Neutrophil (primary cell): ENCODE measurements at regions not wholly inside any gene's neighbourhood (a gene's known extent, or its start where the extent isn't known, plus 50 kb on each side); places are given as distances from the start of the nearest gene placed in this dataset.

ENCODE experiments used
- H3K27ac ChIP-seq: fragments of 200-600 bp; sonication (generic); 2 replicates; pipeline ENCODE4 v1.5.1; 2016; ENCODE audit warnings: mild to moderate bottlenecking, moderate library complexity
- H3K27me3 ChIP-seq: fragments of 200-600 bp; sonication (generic); 2 replicates; pipeline ENCODE4 v1.6.0; 2016; ENCODE audit warnings: mild to moderate bottlenecking
- H3K36me3 ChIP-seq: fragments of 200-600 bp; sonication (generic); 2 replicates; pipeline ENCODE4 v1.5.1; 2017
- H3K4me1 ChIP-seq, 2 experiments: fragments of 200-600 bp in 1 of 2; sonication (generic) in 1 of 2; 1 replicate in 1 of 2; 2 replicates in 1 of 2; pipeline versions ENCODE4 v1.5.1 to v1.6.1; 2013 to 2016; ENCODE audit warnings: low read depth in 1 of 2, low read length in 1 of 2, mild to moderate bottlenecking in 1 of 2, moderate library complexity in 1 of 2; ENCODE audit not compliant: control insufficient read depth in 1 of 2, insufficient read depth in 1 of 2
- H3K4me3 ChIP-seq, 2 experiments: fragments of 200-600 bp in 1 of 2; sonication (generic) in 1 of 2; 1 replicate in 1 of 2; 2 replicates in 1 of 2; pipeline ENCODE4 v1.5.1; 2013 to 2016; ENCODE audit warnings: low read depth in 1 of 2, low read length in 1 of 2, mild to moderate bottlenecking in 1 of 2, moderate library complexity in 1 of 2
- H3K9me3 ChIP-seq: fragments of 200-600 bp; sonication (generic); 2 replicates; pipeline ENCODE4 v1.5.1; 2016
- CTCF ChIP-seq: fragments of 200-600 bp; sonication (generic); IDR thresholded peaks from 2 replicates; pipeline ENCODE4 v1.5.1; 2016; ENCODE audit warnings: antibody characterized with exemption

GRCh38 chr12:125742413-125742812 lies 677.2 kb downstream of the AACS start:
- no peak for TF ChIP-seq CTCF
- no peaks in the 10 kb centered on the region for H3K27me3 ChIP-seq
- no peak overlapping the region for H3K27ac ChIP-seq
- no peaks in the 10 kb centered on the region for H3K4me1 ChIP-seq
- H3K4me3 ChIP-seq: no peak overlapping the region
- H3K36me3 ChIP-seq: no peaks in the 10 kb centered on the region
- no peaks in the 10 kb centered on the region for H3K9me3 ChIP-seq

- H3K4me3 ChIP-seq: no peak overlapping the region
- no peaks in the 10 kb centered on the region for H3K4me1 ChIP-seq
- no peak for TF ChIP-seq CTCF
- no peaks in the 10 kb centered on the region for H3K27me3 ChIP-seq
- H3K36me3 ChIP-seq: no peaks in the 10 kb centered on the region
- no peak overlapping the region for H3K27ac ChIP-seq
- H3K9me3 ChIP-seq: no peaks in the 10 kb centered on the region
Observed at GRCh38 chr12:125744201-125744600, 679.0 kb downstream of the AACS start.

GRCh38 chr12:125755512-125755911 lies 690.3 kb downstream of the AACS start:
- TF ChIP-seq CTCF: no peak
- no peaks in the 10 kb centered on the region for H3K27me3 ChIP-seq
- no peaks in the 10 kb centered on the region for H3K36me3 ChIP-seq
- no peaks in the 10 kb centered on the region for H3K4me1 ChIP-seq
- H3K9me3 ChIP-seq: no peaks in the 10 kb centered on the region
- no peak overlapping the region for H3K4me3 ChIP-seq
- H3K27ac ChIP-seq: no peak overlapping the region

- Histone ChIP-seq H3K27me3 (no peaks in the 10 kb centered on the region), H3K27ac (no peak overlapping the region), H3K9me3 (no peaks in the 10 kb centered on the region), H3K36me3 (no peaks in the 10 kb centered on the region), H3K4me3 (no peak overlapping the region), H3K4me1 (no peaks in the 10 kb centered on the region)
- TF ChIP-seq CTCF: no peak
Observed at GRCh38 chr12:125766091-125766490, 700.9 kb downstream of the AACS start.

- no peaks in the 10 kb centered on the region for H3K36me3 ChIP-seq
- no peak for TF ChIP-seq CTCF
- no peaks in the 10 kb centered on the region for H3K9me3 ChIP-seq
- H3K27me3 ChIP-seq: no peaks in the 10 kb centered on the region
- no peaks in the 10 kb centered on the region for H3K4me1 ChIP-seq
- H3K4me3 ChIP-seq: no peak overlapping the region
- no peak overlapping the region for H3K27ac ChIP-seq
Observed at GRCh38 chr12:125772403-125772802, 707.2 kb downstream of the AACS start.

- Histone ChIP-seq H3K9me3 (no peaks in the 10 kb centered on the region), H3K36me3 (no peaks in the 10 kb centered on the region), H3K27ac (no peak overlapping the region), H3K27me3 (no peaks in the 10 kb centered on the region), H3K4me1 (no peaks in the 10 kb centered on the region), H3K4me3 (no peak overlapping the region)
- TF ChIP-seq CTCF: no peak
Observed at GRCh38 chr12:125773033-125773640, 707.9 kb downstream of the AACS start.
